ENCODE measurements at regions not wholly inside any gene's neighbourhood (a gene's known extent, or its start where the extent isn't known, plus 50 kb on each side); places are given as distances from the start of the nearest gene placed in this dataset.
"Not testable (repeated sequence)": the region's sequence is repeated elsewhere in the genome, so short reads cannot be mapped to it uniquely, and the experiment has no call there.

GRCh38 chr16:29212084-29213027 is 194.2 kb downstream of the NPIPB11 start:
- DNase-seq = peak; percentile 27

- not testable (repeated sequence) for DNase-seq
Measured at GRCh38 chr16:29211456-29211855, 195.1 kb downstream of the NPIPB11 start.

- not testable (repeated sequence) for DNase-seq
Measured at GRCh38 chr16:29210299-29211150, 196.0 kb downstream of the NPIPB11 start.

GRCh38 chr16:29206120-29206519 is 200.4 kb downstream of the NPIPB11 start:
- DNase-seq = not testable (repeated sequence)

GRCh38 chr16:29205151-29205550 is 201.4 kb downstream of the NPIPB11 start:
- not testable (repeated sequence) for DNase-seq

- DNase-seq = peak; percentile 22
Measured at GRCh38 chr16:29204806-29205135, 201.7 kb downstream of the NPIPB11 start.

- DNase-seq = not testable (repeated sequence)
Measured at GRCh38 chr16:29203933-29204805, 202.3 kb downstream of the NPIPB11 start.

- DNase-seq = peak; percentile 35
Measured at GRCh38 chr16:29203046-29203932, 203.2 kb downstream of the NPIPB11 start.

- not testable (repeated sequence) for DNase-seq
Measured at GRCh38 chr16:29202642-29203041, 203.9 kb downstream of the NPIPB11 start.

- DNase-seq = peak; percentile 71
Measured at GRCh38 chr16:29202025-29202632, 204.4 kb downstream of the NPIPB11 start.

GRCh38 chr16:29201296-29202024 is 205.1 kb downstream of the NPIPB11 start:
- peak; percentile 45 for DNase-seq

GRCh38 chr16:29200681-29201080 is 205.8 kb downstream of the NPIPB11 start:
- DNase-seq = not testable (repeated sequence)

- DNase-seq = not testable (repeated sequence)
Measured at GRCh38 chr16:29200135-29200601, 206.3 kb downstream of the NPIPB11 start.

- DNase-seq = peak; percentile 27
Measured at GRCh38 chr16:29199626-29200025, 206.9 kb downstream of the NPIPB11 start.

- peak; percentile 40 for DNase-seq
Measured at GRCh38 chr16:29198731-29199521, 207.6 kb downstream of the NPIPB11 start.

- no peak for DNase-seq
Measured at GRCh38 chr16:29198231-29198630, 208.3 kb downstream of the NPIPB11 start.

GRCh38 chr16:29197494-29198100 is 208.9 kb downstream of the NPIPB11 start:
- DNase-seq = not testable (repeated sequence)

- not testable (repeated sequence) for DNase-seq
Measured at GRCh38 chr16:29196746-29197145, 209.8 kb downstream of the NPIPB11 start.

All from islet precursor cell (in vitro differentiated cells).